ENCODE measurements at regions not wholly inside any gene's neighbourhood (a gene's known extent, or its start where the extent isn't known, plus 50 kb on each side); places are given as distances from the start of the nearest gene placed in this dataset.
A peak's percentile ranks its signal among the peaks of the same experiment; 100 is the strongest.

DNA sequence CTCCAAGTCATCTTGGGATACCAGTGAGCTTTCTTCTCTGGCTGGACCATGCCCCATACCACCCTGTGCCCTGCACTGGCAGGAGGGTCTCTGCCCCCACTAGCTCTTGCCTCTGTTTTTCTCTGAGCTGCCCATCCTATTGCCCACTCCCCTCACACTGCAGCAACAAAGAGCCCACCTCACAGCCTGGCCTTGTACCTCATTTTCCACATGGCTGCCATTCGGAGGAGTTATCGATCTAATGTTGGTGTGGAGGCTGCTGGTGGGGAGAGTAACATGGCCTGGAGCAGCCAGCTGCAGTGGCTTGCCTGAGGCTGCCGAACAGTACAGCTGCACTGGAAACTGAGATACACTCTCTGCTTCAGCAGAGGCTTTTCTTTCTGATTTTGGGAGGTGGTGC, 65.7 kb upstream of the AGBL1 start:
- no peak for DNase-seq
- H3K4me1 Mint-ChIP-seq = no peaks in the 10 kb centered on the region
- H3K4me3 Mint-ChIP-seq = no peak overlapping the region
- H3K9me3 Mint-ChIP-seq = no peaks in the 10 kb centered on the region
- H3K27me3 Mint-ChIP-seq (ENCODE audit: low read depth in 3 of 3) = peaks cover 2 to 3% (median 3%) of the 10 kb centered on the region in 3 donors
- H3K27ac Mint-ChIP-seq = peak overlapping the region in 1 of 6 donors; percentile 47
- no peaks in the 10 kb centered on the region for H3K36me3 Mint-ChIP-seq

DNA sequence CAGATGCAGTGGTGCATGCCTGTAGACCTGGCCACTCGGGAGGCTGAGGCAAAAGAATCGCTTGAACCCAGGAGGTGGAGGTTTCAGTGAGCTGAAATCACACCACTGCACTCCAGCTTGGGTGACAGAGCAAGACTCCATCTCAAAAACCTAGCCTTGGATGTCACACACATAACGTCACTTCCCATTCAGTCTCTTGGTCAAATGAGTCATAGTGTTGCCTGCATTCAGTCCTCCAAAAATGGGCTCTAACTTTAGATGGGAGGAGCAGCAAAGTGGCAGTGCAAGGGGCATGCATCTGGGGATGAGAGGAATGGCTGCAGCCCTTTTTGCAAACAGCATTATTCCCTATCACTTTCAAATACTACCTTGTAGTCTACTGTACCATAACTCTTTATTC, 62.9 kb upstream of the AGBL1 start:
- H3K27me3 Mint-ChIP-seq (ENCODE audit: low read depth in 3 of 3) = peaks cover 2 to 6% (median 3%) of the 10 kb centered on the region in 3 donors
- no peak for DNase-seq
- peaks cover 0 to 2% (median 0%) of the 10 kb centered on the region in 6 donors for H3K9me3 Mint-ChIP-seq
- H3K36me3 Mint-ChIP-seq = no peaks in the 10 kb centered on the region
- no peak overlapping the region for H3K4me3 Mint-ChIP-seq
- peaks cover 0 to 1% of the 10 kb centered on the region in 2 donors for H3K4me1 Mint-ChIP-seq
- no peak overlapping the region for H3K27ac Mint-ChIP-seq

DNA sequence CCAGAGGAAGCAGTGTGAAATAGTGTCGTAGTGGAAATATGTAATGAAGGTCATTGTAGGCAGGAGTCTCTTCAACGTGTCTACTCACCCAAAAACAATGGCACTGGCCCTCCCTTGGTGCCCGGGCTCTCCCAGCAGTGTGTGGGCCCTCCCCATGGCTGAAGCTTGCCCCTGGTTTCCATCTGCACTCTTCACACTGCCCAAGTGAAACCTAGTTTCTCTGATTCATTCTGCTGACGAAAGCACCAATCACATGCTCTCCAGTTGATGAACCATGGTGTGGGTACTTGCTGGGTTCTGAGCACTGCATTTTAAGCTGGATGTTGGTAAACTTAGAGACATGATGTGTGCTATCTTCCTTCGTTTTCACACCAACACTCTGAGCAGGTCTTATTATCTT, 61.0 kb upstream of the AGBL1 start:
- H3K36me3 Mint-ChIP-seq = no peaks in the 10 kb centered on the region
- peaks cover 0 to 1% of the 10 kb centered on the region in 2 donors for H3K4me1 Mint-ChIP-seq
- peaks cover 0 to 4% (median 0%) of the 10 kb centered on the region in 6 donors for H3K9me3 Mint-ChIP-seq
- no peak overlapping the region for H3K4me3 Mint-ChIP-seq
- no peak for DNase-seq
- no peak overlapping the region for H3K27ac Mint-ChIP-seq
- H3K27me3 Mint-ChIP-seq (ENCODE audit: low read depth in 3 of 3) = peaks cover 0 to 6% (median 0%) of the 10 kb centered on the region in 3 donors

GRCh38 chr15:86021281-86022264, 58.1 kb upstream of the AGBL1 start:
- H3K27ac Mint-ChIP-seq = no peak overlapping the region
- H3K9me3 Mint-ChIP-seq = peaks cover 0 to 4% (median 0%) of the 10 kb centered on the region in 6 donors
- peaks cover 0 to 3% (median 0%) of the 10 kb centered on the region in 3 donors for H3K27me3 Mint-ChIP-seq (ENCODE audit: low read depth in 3 of 3)
- no peaks in the 10 kb centered on the region for H3K36me3 Mint-ChIP-seq
- H3K4me1 Mint-ChIP-seq = peaks cover 0 to 1% of the 10 kb centered on the region in 2 donors
- no peak overlapping the region for H3K4me3 Mint-ChIP-seq
- DNase-seq = no peak

DNA sequence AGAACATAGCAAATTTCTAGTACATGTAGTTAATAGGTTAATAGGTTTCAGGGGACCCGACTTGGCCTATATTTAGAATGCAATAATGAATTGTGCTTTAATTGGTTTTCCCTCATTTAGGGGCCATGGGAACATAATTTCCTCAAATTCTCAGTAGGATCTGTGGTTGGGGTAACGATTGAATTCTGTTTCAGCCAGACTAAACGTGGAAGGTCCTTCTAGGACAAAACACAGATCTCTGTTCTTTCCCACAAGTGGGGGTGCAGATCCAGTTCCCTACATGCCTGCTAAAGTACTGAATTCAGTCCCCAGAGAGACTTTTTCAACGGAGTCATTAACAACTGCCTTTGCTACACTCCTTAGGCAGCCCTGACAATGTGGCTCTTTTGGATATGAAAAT, 50.7 kb upstream of the AGBL1 start:
- Mint-ChIP-seq H3K27ac (no peak overlapping the region), H3K9me3 (no peaks in the 10 kb centered on the region), H3K4me3 (no peak overlapping the region), H3K36me3 (no peaks in the 10 kb centered on the region), H3K4me1 (no peaks in the 10 kb centered on the region), H3K27me3 (ENCODE audit: low read depth in 3 of 3) (peaks cover 0 to 3% (median 0%) of the 10 kb centered on the region in 3 donors)
- no peak for DNase-seq

Data from immature natural killer cell (primary cell).